ENCODE measurements at regions not wholly inside any gene's neighbourhood (a gene's known extent, or its start where the extent isn't known, plus 50 kb on each side); places are given as distances from the start of the nearest gene placed in this dataset.

DNA sequence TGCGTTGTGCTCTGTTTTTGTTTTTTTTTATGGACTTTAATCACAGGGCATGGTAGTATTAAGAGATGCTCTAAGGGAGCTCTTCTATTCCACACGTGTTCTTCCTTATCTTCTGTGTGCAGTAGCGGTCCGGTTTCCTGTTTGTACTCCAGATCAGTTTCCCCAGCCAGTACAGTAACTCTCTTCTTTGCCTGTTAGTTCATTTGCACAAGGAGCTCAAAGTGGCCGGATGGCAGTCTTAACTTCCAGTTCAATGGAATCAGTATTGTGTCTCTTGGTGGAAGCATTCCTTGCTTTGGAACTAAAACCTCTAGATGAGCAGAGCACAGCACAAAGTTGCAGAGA, 122.0 kb downstream of the KLF13 start:
- ChIA-PET POLR2A (no interaction called here), CTCF (interaction anchor here (0.8 kb wide), 1 partner anchor 40 kb away, joined by 4 read pairs; no protein-coding TSS in a partner anchor)

- POLR2A ChIA-PET = no interaction called here
Observed at GRCh38 chr15:31452595-31453557, 126.2 kb downstream of the KLF13 start.

GRCh38 chr15:31453558-31454318, 127.1 kb downstream of the KLF13 start:
- CTCF ChIA-PET = interaction anchor here (1.2 kb wide), 1 partner anchor 189 kb away, joined by 5 read pairs; no protein-coding TSS in a partner anchor
- POLR2A ChIA-PET = no interaction called here

More at GRCh38 chr15:31452595-31453557, 126.2 kb downstream of the KLF13 start:
- CTCF ChIA-PET = interaction anchor here (1.2 kb wide), 1 partner anchor 21 kb away, joined by 4 read pairs; no protein-coding TSS in a partner anchor

- ChIA-PET POLR2A (interaction anchor here (0.7 kb wide), 1 partner anchor 18 kb away, joined by 3 read pairs; no protein-coding TSS in a partner anchor), CTCF (interaction anchor here (1.4 kb wide), 1 partner anchor 33 kb away, joined by 5 read pairs; no protein-coding TSS in a partner anchor)
Observed at GRCh38 chr15:31455499-31455898, 128.9 kb downstream of the KLF13 start.

DNA sequence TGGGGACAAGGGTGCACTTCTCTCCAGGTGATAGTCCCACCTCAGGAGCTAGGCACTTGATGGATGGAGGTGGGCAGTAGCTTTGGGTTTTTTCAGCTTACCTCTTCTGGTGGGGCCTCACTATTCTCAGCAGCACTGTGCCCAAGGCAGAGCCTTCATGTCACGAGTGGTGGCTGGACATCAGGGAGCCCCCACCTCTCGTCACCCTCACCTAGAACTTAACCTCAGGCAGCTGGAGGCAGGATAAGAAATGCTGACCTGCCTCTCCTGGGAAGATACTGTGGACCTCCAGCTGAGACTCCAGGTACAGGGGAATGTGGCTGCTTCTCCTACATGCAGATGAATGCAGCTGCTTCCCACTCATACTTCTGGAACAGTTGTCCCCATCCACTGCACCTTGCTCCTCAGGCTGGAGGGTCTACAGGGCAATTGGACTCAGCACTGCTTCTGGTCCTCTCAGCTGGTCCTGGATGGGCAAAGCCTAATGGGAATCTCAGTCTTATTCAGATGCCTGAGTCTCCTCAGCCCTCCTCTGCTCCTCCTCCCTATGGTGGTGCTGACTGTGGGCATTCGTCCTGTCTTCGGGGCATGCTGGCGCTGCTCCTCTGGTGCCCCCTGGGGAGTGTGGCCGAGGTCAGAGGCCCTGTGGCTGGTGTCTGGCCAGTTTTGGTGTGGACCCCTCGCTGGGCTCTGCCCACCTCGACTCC, 129.9 kb downstream of the KLF13 start:
- POLR2A ChIA-PET = no interaction called here
- CTCF ChIA-PET = no interaction called here

DNA sequence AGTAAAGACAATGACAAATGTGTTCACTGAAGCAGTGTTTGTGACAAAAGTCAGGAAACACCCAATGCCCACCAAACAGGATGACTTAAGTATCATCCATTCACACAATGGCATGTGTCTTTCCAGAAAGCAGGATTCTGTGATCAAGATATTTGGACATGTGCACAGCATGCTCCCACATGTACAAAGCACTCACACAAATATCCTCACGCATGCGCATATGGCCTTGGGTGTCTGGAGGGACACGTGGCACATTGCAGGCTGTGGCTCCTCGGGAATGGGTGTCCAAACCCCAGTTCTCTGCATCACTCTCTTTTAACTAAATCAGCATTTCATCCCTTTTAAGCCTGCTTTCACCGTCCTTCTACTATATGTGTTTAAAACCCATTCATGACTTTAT, 130.5 kb downstream of the KLF13 start:
- ChIA-PET POLR2A (no interaction called here), CTCF (no interaction called here)

DNA sequence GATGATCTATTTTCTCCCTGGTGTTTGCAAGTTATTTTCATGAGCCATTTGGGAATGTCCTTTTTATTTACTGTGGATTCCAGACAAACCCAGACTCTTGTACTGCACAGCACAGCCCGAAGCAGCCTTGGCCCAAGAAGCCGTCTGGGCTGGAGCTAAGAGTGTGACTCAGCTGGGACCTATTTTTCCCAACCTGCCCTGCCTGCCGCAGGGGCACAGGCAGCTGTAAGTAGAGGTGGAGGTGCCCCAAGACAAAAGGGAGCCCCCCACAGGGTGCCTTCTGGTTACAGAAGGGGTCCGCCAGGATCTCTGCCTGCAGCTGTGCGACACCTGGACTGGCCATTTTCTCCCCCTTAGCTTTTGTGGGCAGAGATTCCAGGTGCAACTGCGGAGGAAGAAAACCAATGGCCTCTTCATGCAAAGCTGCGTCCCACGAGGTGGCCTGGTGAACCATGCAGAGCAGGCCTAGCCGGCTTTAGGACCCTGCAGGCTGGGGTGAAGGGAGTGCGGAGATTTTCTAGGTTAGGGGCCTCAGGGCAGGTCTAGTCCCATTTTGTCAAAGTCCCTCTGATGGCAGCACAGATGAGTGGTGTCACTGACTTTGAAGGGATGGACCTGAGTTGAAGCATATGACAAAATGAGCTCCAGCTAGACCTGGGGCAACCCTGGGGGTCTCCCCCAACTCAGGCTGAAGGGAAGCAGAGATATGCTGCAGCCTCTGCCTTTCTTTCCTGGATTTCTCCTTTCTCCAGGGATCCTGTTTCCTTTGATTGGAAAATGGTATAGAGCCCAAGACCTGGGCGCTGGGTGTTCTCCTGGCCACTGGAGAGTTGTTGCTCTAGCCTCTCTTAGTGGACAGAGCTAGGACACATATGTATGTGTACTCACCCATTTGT, 131.2 kb downstream of the KLF13 start:
- CTCF ChIA-PET = interaction anchor here (0.7 to 2.2 kb wide), 6 partner anchors 15 to 92 kb away, joined by 4 to 9 read pairs (median 6); no protein-coding TSS in a partner anchor
- POLR2A ChIA-PET = interaction anchor here (0.5 to 1.9 kb wide), 3 partner anchors 15 to 466 kb away, joined by 3 to 12 read pairs (median 10); no protein-coding TSS in a partner anchor

GRCh38 chr15:31458596-31459399, 132.2 kb downstream of the KLF13 start:
- ChIA-PET CTCF (interaction anchor here (0.7 to 2.2 kb wide), 10 partner anchors 14 to 132 kb away, joined by 3 to 12 read pairs (median 6); partner anchors contain the start of gene KLF13), POLR2A (interaction anchor here (0.5 to 1.9 kb wide), 4 partner anchors 14 to 467 kb away, joined by 3 to 12 read pairs (median 6); no protein-coding TSS in a partner anchor)

DNA sequence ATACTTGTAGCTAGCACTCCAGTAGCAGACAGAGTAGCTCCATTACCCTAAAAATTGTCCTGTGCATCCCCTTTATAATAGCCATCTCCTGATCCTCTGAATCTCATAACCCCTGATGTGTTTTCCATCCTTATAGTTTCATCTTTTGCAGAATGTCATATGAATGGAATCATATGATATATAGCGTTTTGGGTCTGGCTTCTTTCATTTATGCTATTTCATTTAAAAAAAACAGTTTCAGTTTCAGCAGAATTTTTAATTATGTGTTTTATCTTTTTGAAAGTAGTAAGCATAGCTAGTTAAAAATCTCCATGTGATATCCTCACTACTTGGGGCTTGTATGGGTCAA, 132.7 kb downstream of the KLF13 start:
- POLR2A ChIA-PET = interaction anchor here (0.7 to 1.9 kb wide), 4 partner anchors 13 to 67 kb away, joined by 3 to 12 read pairs (median 8); no protein-coding TSS in a partner anchor
- CTCF ChIA-PET = interaction anchor here (0.9 to 2.2 kb wide), 9 partner anchors 14 to 133 kb away, joined by 3 to 12 read pairs (median 6); partner anchors contain the start of gene KLF13

- ChIA-PET CTCF (interaction anchor here (1.0 to 1.7 kb wide), 2 partner anchors 18 to 26 kb away, joined by 3 to 4 read pairs; no protein-coding TSS in a partner anchor), POLR2A (no interaction called here)
Observed at GRCh38 chr15:31461375-31461774, 134.7 kb downstream of the KLF13 start.

DNA sequence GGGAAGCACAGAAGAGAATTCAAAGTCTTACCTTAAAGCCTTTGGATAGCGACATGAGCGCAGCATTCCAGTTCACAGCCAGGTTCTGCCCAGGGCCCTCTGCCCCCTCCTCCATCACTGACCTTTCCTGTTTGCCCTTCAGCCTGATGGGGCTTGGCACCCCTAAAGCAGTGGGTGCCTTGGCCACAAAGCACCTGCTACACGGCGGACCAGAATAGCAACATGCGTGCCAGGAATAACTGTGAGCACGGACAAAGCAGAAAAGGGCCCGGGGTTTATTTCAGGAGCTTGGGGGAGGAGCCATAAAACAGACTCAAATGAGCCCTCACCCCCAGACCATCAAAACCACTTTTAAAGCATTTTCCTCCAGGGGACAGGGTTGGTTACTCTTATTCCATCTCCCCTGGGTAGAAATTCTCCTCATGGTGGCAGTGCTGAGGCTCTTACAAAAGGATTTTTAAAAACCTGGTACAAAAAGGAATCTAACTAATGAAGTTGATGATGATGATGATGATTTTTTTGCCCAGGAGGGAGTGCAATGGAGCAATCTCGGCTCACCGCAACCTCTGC, 135.4 kb downstream of the KLF13 start:
- ChIA-PET POLR2A (no interaction called here), CTCF (interaction anchor here (1.7 to 3.5 kb wide), 2 partner anchors 18 to 27 kb away, joined by 4 to 11 read pairs; no protein-coding TSS in a partner anchor)

DNA sequence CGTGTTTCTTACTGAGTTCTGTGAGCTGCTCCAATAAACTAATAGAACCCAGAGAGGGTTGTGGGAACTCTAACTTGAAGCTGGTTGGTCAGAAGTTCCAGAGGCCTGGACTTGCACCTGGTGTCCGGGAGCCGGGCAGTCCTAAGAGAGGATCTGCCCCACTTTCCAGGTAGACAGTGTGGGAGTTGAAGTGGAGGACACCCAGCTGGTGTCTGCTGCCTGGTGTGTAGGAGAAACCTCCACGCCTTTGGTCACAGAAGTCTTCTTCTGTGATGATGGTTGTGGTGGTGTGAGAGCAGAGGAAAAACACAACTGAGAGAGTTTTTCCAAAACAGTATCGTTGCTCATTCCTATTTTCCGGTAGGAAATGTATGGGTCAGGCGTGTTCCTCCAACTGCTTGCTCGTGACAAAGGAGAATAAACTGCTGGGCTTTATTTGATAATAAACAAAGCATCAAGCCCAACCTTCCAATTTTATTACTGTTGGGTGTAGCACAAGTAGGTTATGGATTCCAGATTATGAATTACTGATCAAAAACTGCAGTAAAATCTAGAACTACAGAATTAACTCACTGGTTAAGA, 137.0 kb downstream of the KLF13 start:
- CTCF ChIA-PET = interaction anchor here (3.5 kb wide), 1 partner anchor 25 kb away, joined by 11 read pairs; no protein-coding TSS in a partner anchor
- POLR2A ChIA-PET = no interaction called here

- CTCF ChIA-PET = interaction anchor here (1.6 to 3.5 kb wide), 2 partner anchors 24 to 26 kb away, joined by 3 to 11 read pairs; no protein-coding TSS in a partner anchor
- POLR2A ChIA-PET = no interaction called here
Observed at GRCh38 chr15:31464216-31465082, 137.8 kb downstream of the KLF13 start.

GRCh38 chr15:31465083-31465955, 138.7 kb downstream of the KLF13 start:
- ChIA-PET POLR2A (no interaction called here), CTCF (interaction anchor here (0.8 to 3.5 kb wide), 3 partner anchors 23 to 25 kb away, joined by 3 to 11 read pairs (median 3); no protein-coding TSS in a partner anchor)

DNA sequence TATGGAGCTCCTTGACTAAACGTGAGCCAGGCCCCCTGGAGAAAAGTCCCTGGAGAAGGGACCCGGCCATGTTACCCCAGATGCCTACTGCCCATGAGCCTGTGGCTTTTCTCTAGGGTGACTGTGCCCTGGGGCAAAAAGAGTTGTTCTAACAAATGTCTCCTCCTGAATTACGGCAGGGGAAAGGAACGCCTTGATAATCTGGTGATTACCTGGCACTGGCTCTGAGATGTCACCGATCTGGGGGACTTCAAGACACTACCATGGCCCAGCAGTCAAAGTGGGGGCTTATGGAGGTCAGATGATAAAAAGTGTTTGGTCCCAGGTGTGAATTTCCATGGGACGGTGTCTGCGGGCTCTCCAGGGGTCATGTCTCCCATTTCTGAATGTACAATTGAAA, 140.7 kb downstream of the KLF13 start:
- ChIA-PET POLR2A (no interaction called here), CTCF (no interaction called here)

All from activated CD8-positive, alpha-beta memory T cell treated with anti-CD3 and anti-CD28 coated beads for 36 hours (primary cell).